Psoas muscle (tissue), 7 donors: ENCODE measurements at regions not wholly inside any gene's neighbourhood (a gene's known extent, or its start where the extent isn't known, plus 50 kb on each side); places are given as distances from the start of the nearest gene placed in this dataset.

Source experiments
- ATAC-seq, 4 donors: fragments of 200-7000 bp; cut with Tn5 transposase; one replicate each; pipeline ENCODE4 v1.9.1; 2020; ENCODE audit warnings: moderate library complexity in 3 of 4, mild to moderate bottlenecking in 2 of 4
- DNase-seq, 2 donors: peaks; one replicate each; pipeline ENCODE4 v3.0.0-alpha.2; 2020
- H3K27ac ChIP-seq: fragments of 200-600 bp; one replicate; pipeline ENCODE4 v1.8.0; 2022
- H3K27me3 ChIP-seq, 3 donors: fragments of 200-600 bp in 1 of 3; one replicate each; pipeline versions ENCODE4 v1.6.1 to v1.8.0; 2013 to 2022; ENCODE audit warnings: low read length in 2 of 3, mild to moderate bottlenecking in 2 of 3, moderate library complexity in 1 of 3; ENCODE audit not compliant: insufficient read depth in 3 of 3
- H3K36me3 ChIP-seq, 2 donors: fragments of 200-600 bp in 1 of 2; one replicate each; pipeline versions ENCODE4 v1.6.1 to v1.8.0; 2013 to 2022; ENCODE audit warnings: low read depth in 1 of 2, mild to moderate bottlenecking in 1 of 2, moderate library complexity in 1 of 2; ENCODE audit not compliant: insufficient read depth in 1 of 2
- H3K4me1 ChIP-seq: fragments of 200-600 bp; one replicate; pipeline ENCODE4 v1.8.0; 2022
- H3K4me3 ChIP-seq: fragments of 200-600 bp; one replicate; pipeline ENCODE4 v1.8.0; 2022; ENCODE audit warnings: mild to moderate bottlenecking
- H3K9me3 ChIP-seq: fragments of 200-600 bp; one replicate; pipeline ENCODE4 v1.8.0; 2022
- CTCF ChIP-seq: fragments of 200-600 bp; IDR thresholded peaks from one replicate; pipeline ENCODE4 v1.8.0; 2022; ENCODE audit warnings: antibody characterized with exemption
- WGBS, 3 donors: extraction: QIAGEN DNeasy Blood & Tissue Kit; methylation state at CpG; one replicate each; pipeline versions ENCODE4 v1.1.6 to v1.1.7; 2013; 5-methylcytosine and 5-hydroxymethylcytosine counted together
- intact Hi-C, 2 donors: fragments of 100-400 bp; cut with DNase I; formaldehyde crosslinking; loops; one replicate each; pipeline versions ENCODE4 v1.11.0 to v1.14.2; 2022
- donor health status: healthy with polysubstance abuse.
- donor health status: DM: no; HTN: no; CAD: no; lungs with moderate emphysema.
- donor health status: Bipolar disorder and iron deficiency.
- donor health status: healthy.
- donor health status: DM: yes; HTN: yes; CAD: no.
- donor health status: DM: no; HTN: no; CAD: no.
- donor health status: DM: yes; HTN: yes; CAD: no.

- Histone ChIP-seq H3K27ac (no peak overlapping the region), H3K27me3 (no peaks in the 10 kb centered on the region), H3K9me3 (no peaks in the 10 kb centered on the region), H3K4me1 (no peaks in the 10 kb centered on the region), H3K4me3 (no peak overlapping the region), H3K36me3 (no peaks in the 10 kb centered on the region)
- 91 to 94% (median 91%) methylated on average over 3 of the region's 3 CpGs for WGBS, 3 donors
- intact Hi-C loops, result no loop called here
- no peak for TF ChIP-seq CTCF
- ATAC-seq (no peak), DNase-seq (no peak)
Observed at GRCh38 chr6:132244744-132245143, 156.5 kb downstream of the MOXD1 start.

GRCh38 chr6:132236744-132237143 is 164.5 kb downstream of the MOXD1 start:
- no peak for TF ChIP-seq CTCF
- H3K36me3 ChIP-seq, result no peaks in the 10 kb centered on the region
- intact Hi-C loops, result no loop called here
- no peak for ATAC-seq
- H3K27ac ChIP-seq, result no peak overlapping the region
- H3K4me3 ChIP-seq, result no peak overlapping the region
- no peaks in the 10 kb centered on the region for H3K4me1 ChIP-seq
- DNase-seq, result no peak
- H3K9me3 ChIP-seq, result no peaks in the 10 kb centered on the region
- peaks cover 0 to 3% (median 0%) of the 10 kb centered on the region in 3 donors for H3K27me3 ChIP-seq
- 13 to 31% (median 16%) methylated on average over 3 of the region's 3 CpGs for WGBS, 3 donors

GRCh38 chr6:132236281-132236680 is 165.0 kb downstream of the MOXD1 start:
- Histone ChIP-seq H3K9me3 (no peaks in the 10 kb centered on the region), H3K36me3 (no peaks in the 10 kb centered on the region), H3K27me3 (peaks cover 0 to 3% (median 0%) of the 10 kb centered on the region in 3 donors), H3K27ac (no peak overlapping the region), H3K4me1 (no peaks in the 10 kb centered on the region), H3K4me3 (no peak overlapping the region)
- ATAC-seq, result no peak
- WGBS, 3 donors, result 41 to 58% (median 44%) methylated on average over 1 of the region's 1 CpG
- TF ChIP-seq CTCF, result no peak
- no peak for DNase-seq
- intact Hi-C loops, result no loop called here

- ATAC-seq, result no peak
- 46 to 63% (median 53%) methylated on average over 2 of the region's 2 CpGs for WGBS, 3 donors
- no peak for TF ChIP-seq CTCF
Observed at GRCh38 chr6:132235596-132236280, 165.5 kb downstream of the MOXD1 start.

GRCh38 chr6:132234356-132234755 is 166.9 kb downstream of the MOXD1 start:
- no peak for ATAC-seq
- Histone ChIP-seq H3K9me3 (no peaks in the 10 kb centered on the region), H3K4me3 (no peak overlapping the region), H3K27me3 (peaks cover 0 to 3% (median 0%) of the 10 kb centered on the region in 3 donors), H3K4me1 (no peaks in the 10 kb centered on the region), H3K36me3 (no peaks in the 10 kb centered on the region), H3K27ac (no peak overlapping the region)
- DNase-seq, result no peak
- intact Hi-C loops, result no loop called here
- WGBS, 3 donors, result 94 to 99% (median 96%) methylated on average over 2 of the region's 2 CpGs
- no peak for TF ChIP-seq CTCF

More at GRCh38 chr6:132235596-132236280, 165.5 kb downstream of the MOXD1 start:
- no peaks in the 10 kb centered on the region for H3K4me1 ChIP-seq
- H3K27me3 ChIP-seq, result peaks cover 0 to 3% (median 0%) of the 10 kb centered on the region in 3 donors
- intact Hi-C loops, result no loop called here
- no peak overlapping the region for H3K4me3 ChIP-seq
- H3K36me3 ChIP-seq, result no peaks in the 10 kb centered on the region
- H3K9me3 ChIP-seq, result no peaks in the 10 kb centered on the region
- no peak overlapping the region for H3K27ac ChIP-seq
- DNase-seq, result no peak
